Pons (tissue), 1 donor: ENCODE measurements at regions not wholly inside any gene's neighbourhood (a gene's known extent, or its start where the extent isn't known, plus 50 kb on each side); places are given as distances from the start of the nearest gene placed in this dataset.
"Not testable (repeated sequence)": the region's sequence is repeated elsewhere in the genome, so short reads cannot be mapped to it uniquely, and the experiment has no call there.

Experiments used
- DNase-seq: peaks from one replicate; pipeline ENCODE4 v3.0.0-alpha.2; 2016; ENCODE audit warnings: low spot score

DNA sequence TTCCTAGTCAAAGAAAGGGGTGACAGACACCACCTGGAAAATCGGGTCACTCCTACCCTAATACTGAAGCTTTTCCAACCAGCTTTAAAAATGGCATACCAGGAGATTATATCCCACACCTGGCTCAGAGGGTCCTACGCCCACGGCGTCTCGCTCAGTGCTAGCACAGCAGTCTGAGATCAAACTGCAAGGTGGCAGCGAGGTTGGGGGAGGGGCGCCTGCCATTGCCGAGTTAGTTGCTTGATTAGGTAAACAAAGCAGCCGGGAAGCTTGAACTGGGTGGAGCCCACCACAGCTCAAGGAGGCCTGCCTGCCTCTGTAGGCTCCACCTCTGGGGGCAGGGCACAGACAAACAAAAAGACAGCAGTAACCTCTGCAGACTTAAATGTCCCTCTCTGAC lies 127.1 kb downstream of the NXPE2 start:
- not testable (repeated sequence) for DNase-seq

DNA sequence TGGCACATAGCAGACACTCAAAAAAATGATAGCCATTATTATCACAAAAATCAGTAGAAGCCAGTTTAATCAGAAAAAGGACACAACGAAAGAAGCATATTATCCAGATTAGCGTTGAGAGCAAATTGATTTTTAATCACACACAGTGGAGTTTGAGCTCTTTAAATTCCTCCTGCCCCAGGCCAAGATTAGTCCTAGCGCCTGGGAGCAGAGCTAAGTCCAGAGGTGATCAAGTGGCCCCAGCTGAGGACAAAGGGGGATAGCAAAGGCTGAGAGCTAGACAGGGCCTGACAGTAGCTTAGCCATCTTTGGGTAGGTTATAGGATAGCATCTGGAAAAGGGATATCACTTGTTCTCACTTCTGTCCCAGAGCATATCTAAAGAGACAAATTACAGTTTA lies 133.6 kb downstream of the NXPE2 start:
- no peak for DNase-seq

DNA sequence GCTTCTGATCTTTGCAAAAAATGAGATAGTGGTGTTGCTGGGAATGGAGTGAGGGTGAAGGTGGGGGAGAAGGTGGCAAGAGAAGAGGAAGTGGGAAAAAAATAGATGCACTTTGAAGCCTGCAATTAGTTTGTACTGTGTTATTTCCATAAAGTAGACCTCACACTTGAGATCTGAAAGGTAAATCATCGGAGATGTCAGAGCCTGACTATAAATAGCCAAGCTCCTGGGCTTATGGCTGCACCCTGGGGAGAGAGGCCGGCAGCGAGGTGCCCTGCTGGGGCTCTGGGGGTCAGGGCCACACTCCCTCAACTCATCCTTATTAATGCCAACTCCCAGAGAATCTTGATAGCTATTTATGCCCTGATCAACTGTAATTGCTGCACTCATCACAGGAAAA lies 134.4 kb downstream of the NXPE2 start:
- no peak for DNase-seq

DNA sequence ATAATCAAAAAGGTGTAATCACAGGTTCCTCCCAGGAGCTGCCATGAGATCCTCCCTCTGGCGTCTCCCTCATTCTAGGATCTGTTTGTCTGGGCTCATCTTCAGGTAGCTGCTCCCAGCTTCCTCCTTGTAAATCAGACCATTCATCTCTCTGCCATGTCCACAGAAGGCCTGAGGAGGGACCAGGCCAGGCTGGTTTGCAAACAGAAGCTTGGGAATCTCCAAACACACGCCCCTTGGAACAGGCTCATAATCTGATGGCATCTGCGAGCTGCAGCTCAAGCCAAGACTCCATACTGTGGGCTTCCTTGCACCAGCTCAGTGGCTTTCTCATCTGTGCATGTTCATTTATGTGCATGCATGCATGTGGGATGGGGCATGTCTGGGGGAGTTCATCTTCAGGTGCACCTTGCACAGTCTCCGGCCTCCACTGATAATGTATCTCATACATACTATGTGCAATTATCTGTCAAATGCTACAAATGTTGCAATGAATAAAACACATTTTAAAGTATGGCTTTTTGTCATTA lies 134.9 kb downstream of the NXPE2 start:
- DNase-seq, result no peak

DNA sequence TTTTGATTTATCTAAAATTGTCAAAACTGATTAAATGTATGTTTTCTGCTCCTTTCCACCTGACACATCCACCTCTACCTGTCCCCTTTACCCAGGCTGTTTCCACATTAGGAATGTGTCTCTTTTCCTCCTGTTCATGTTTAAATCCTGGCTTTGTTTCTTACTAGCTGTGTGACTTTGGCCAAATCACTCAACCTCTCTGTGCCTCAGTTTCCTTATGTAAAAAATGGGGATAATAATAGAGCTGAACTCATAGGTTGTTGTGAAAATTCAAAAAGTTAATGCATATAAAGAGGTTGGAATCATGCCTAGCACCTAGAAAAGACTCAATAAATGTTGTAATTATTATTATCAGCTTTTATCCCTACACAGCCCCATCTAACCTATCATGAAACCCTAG lies 136.8 kb downstream of the NXPE2 start:
- DNase-seq, result no peak

DNA sequence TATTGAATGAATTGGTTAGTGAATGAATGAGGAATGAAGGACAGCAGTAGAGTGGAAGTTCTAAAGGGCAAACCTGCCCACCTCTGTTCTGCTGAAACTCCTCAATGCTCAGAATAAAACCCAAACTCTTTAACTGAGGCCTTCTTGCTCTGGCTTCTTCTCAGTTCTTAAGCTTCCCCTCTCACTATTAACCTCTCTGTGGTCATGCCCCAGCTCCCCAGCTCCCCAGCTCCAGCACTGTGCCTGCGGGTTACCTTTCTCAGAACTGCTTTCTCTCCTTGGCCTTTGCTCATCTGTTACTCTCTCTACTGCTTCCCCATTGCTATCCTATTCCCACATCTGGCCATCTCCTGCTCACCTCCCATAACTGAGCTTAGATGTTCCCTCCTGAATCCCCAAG lies 137.4 kb downstream of the NXPE2 start:
- DNase-seq, result no peak

DNA sequence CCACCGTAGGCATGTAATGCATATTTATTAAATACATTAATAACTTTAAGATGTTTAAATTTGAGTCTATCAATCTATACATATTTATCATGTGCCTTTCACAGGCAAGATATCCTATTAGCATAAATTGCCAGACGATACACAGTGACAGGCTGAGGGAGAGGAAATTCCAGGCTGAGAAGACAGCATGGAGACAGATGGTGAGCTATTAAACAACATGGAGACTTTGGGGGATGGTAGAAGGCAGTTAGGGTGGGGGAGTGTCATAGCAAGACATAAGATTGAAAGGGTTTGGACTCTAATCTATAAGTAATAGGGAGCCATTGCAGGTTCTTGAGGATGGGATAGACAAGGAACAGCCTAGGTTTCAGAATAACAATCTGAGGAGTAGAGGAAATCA lies 138.5 kb downstream of the NXPE2 start:
- no peak for DNase-seq

DNA sequence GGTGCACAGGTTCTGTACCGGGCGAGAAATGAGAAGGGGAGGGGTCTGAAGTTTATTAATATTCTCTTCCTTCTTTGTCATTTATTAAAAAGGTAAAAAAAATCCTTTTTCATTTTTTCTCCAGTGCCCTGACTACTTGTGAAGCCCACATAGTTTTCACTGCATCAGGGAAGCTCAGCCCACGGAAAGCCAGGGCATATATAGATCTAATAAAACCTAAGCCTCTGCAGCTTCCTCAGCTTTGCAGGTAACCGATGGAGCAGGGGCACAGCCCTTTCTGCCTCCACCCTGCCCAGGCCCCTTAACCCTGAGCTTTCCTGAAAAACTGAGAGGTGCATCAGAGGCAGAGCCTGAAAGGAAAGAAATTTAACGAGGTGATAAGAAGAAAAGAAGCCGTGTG lies 140.1 kb downstream of the NXPE2 start:
- no peak for DNase-seq

DNA sequence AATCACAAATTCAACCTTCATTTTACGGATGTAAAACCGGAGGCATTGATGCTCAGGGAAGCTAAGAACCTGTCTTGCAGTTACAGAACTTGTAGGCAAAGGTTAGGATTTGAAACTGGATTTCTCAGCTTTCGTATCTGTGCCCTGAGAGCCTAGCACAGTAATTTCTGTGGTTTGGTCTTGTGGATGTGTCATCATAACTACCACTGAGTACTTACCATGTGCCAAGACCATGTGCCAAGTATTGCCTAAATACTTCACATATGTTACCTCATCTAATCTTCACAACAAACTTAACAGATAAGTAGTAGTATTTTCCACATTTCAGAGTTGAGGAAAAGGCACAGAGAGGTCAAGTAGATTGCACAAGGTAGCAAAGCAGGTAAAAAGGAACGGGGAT lies 140.7 kb downstream of the NXPE2 start:
- no peak for DNase-seq

DNA sequence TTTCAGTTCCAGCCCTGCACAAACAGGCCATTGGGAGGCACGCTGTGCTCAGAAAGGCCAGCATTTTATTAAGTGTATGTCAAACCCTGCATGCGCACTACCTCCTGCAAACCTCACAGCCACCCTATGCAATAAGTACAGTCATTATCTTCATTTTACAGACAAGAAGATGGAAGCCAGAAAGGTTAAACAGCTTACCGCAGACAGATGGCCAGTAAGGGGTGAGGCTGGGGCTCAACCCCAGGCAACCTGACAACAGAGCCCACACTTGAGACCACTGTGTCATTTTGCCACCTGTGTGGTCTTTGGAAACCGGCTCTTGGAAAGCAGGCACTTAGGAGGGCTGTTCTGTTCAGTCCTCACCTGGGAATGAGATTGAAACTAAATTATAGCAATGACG lies 142.3 kb downstream of the NXPE2 start:
- DNase-seq, result no peak

DNA sequence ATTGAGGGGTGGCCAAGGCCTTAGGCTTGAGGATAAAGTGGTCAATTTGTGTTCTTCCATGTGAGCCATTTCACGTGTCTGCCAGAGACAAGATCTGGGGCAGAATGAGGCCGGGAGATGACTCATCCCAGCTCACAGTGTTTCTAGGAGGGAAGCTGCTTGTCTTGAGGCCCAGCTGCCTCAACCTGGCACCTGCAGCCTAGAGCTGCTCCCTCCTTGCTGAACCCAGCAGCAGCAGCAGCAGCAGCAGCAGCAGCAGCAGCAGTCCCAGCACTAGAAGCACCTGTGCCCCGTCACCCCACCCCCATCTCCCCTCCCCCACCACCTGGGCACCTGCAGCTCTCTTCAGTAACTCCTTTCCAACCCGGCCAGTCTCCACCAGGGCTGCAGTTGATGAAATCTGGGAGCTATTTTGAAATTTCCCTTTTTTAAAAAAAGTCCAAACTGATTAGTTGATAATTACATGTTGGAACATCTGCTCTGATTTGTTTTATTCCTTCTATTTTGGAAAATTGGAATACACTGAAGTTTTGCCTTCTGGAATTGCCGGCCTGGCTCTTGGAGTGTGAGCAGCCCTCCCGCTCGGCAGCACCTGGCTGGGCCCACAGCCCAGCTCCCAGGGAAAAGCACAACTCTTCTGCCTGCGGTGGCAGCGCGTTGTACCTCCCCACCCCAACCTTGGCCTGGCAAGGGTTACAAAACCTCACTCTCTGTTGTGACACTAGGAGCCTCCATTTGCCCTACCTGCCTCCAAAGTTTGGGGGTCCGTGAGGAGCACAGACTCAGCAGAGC lies 143.5 kb downstream of the NXPE2 start:
- DNase-seq, result no peak

DNA sequence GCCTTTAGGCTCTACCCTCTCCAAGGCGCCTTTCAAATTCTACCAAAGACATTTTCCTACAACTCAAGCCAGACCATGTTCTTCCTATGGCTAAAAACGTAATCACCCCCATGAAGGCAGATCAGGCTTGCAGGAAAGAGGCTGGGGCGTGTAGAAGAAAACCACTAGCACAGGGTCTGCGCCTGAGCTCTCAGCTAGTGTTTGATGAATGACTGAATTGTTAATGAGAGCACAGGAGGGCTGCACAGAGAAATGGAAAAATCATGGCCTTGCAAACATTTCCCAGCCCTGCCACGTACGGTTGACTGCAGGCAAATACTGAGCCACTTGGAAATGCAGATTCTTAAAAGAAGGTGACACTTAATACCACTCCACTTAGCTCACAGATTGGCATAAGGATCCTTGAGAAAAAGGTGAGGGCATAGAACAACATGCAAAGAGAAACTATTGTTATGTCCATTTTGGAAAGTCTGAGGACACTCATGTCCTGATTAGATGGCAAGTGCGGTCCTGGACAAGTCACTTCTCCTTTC lies 148.6 kb downstream of the NXPE2 start:
- no peak for DNase-seq

DNA sequence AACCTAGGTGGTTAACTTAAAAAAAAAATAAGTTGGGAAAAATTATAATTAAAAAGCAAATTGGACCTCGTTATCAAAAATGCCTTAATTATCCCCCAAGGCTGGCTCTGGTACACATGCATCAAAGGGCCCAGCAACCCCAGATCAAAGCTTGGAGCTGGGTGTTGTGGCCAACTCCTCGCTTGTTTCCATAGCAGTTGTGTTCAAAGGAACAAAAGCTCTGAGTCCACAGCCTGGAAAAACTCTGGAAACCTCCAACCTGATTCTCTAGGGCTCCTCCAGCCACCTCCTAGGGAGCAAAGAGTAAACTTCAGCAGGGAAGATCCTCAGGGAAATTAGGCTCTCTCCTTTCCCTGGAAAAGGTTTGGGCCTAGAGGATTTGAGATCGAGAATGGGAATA lies 149.4 kb downstream of the NXPE2 start:
- DNase-seq, result no peak

DNA sequence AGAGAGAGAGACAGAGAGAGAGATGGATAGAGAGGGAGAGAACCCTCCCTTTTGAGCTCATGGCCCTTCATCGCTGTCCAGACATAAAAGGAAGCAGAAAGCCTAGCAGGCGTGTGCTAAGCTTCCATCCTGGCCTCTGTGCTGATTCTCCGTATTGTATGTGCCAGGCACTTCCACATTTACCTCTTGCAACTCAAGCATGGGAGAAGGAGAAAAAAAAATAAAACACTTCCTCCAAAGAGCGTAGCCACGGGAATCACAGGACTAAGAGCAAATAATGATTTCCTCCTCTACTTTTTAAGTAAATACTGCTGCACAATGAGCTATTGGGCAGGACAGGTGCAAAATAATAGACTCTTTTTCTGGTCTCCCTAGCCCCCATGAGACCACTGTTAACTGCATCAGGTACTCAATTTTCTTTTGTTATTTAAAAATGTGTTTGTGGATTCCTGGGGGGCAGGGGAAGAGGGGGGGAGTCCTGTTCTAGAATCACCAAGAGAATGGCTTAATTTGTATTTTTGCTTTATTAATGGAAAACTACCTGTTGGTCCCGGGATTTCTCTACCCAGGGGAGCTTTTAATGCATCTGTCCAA lies 154.3 kb downstream of the NXPE2 start:
- DNase-seq, result no peak

DNA sequence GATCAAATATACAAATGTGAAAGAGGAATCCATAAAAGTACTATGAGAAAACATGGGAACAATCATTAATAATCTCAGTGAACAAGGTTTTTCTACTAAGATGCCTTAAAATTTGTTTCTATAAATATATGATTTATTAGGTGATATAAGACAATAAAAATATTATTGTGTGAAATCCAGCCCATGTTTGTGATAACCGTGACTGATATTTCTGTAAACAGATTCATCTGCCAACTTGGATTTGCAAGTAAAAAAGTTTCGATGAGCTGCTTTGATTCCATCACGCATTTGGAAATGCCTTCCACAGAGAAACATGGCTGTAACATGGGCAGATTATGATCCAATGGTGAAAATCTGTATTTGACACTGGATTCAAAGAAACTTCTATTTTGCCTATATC lies 157.8 kb downstream of the NXPE2 start:
- DNase-seq, result no peak

DNA sequence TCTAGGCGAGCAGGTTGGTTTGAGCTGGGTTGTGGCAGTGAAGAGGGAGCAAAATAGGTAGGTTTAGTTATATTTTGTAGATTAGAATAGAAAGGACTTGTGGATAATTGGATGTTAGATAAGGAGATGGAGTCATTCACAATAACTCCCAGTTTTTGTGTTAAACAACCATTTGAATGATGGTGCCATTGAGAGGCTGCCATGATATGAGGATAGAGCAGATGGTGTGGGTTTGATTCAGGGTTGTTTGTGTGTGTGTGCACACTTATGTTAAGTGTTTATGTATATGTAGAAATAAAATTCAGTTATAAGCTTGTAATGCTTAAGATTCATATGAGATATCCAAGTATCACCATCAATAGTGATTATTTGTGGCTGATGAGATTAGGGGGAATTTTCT lies 166.6 kb downstream of the NXPE2 start:
- DNase-seq, result no peak

DNA sequence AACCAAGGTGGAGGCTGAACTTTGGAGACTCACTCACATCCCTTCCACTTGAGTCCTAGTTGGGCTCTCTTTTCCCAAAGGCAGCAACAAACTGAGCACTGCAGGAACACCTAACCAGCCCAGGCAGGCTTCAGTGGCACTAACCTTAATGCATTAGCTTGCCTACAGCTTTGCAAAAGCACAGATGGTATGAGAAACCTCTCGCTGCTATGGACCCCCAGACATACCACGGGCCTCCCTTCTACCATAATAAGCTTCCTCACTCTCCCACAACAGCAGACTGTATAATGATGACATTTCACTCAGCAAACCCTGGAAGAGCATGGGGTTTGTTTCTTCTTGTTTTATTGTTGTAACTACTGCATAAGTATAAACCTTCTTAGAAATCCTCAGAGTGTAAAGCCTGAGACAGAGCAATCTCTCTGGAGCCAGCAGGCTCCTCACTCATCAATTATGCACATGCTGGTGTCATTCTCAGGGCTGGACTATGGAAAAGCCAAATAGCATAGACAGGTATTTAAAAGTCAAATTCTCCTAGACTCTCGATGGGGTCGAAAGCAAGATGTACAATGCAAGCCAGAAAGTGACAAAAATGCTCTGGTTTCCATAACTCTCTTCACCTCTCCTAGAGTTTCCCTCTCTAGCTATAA lies 167.6 kb downstream of the NXPE2 start:
- DNase-seq, result no peak

DNA sequence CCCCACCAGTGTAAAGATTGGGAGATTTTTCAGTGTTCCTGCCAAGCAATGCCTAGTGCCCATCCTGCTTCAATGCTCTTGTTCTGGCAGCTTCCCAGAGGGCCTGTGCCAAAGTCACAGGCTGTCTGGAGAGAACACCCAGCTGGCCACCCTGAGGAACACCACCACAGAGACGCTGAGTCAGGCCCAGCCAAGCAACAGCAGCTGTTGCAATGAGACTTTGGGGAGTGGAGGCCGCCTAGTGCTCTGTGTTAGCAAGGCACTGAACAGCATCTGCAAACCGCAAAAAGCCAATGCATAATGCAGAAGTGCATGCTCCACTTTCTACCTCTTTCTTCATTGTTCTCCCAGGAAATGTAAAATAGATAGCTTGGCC lies 168.1 kb downstream of the NXPE2 start:
- DNase-seq, result peak; percentile 67

DNA sequence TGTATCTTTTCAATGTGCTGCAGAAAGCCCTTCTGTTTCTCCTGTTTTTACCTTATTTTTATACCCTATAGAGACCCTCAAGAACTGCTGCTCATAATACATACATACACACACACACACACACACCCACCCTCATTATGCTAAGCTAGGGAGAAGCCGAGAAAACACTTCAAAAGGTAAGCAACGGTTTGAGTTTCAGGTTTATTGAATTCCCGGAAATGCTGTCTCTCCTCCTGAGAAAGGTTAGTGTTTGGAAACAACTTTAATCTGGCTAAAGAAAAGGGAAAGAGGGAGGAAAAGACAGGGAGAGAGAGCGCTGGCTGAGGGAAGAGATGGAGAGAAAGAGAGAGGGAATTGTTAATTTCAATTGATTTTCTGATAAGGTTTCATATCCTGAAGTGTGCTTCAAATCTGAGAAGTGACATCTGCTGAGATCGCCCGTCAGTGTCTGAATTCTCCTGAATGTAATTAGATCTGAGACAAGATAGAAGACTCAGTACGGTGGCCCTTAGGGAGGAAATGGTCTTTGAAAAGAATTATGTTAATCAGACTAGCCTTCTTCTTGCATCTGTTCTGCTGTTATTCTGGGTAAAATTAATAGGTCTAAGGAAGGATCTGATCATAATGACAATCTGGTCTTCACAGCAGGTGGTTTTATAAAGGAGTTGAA lies 169.1 kb downstream of the NXPE2 start:
- DNase-seq, result no peak

DNA sequence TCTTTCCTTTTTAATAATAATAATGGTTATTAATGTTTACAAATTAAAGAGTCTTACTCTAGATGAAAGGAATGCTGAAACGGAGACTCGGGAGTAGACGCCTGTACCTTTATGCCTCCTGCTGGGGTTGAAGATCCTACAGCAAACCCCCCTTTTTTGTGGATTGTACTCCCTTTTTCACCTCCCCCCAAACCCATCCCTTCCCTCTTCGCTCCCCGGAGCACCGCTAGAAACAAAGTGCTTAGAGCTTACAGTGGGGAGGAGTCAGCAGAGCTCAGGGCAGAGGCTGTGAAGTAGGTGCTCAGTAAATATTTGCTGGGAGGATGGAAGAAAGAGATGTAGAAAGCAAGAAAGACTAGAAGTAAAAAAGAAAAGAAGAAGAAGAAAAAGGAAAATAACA lies 169.7 kb downstream of the NXPE2 start:
- DNase-seq, result no peak

DNA sequence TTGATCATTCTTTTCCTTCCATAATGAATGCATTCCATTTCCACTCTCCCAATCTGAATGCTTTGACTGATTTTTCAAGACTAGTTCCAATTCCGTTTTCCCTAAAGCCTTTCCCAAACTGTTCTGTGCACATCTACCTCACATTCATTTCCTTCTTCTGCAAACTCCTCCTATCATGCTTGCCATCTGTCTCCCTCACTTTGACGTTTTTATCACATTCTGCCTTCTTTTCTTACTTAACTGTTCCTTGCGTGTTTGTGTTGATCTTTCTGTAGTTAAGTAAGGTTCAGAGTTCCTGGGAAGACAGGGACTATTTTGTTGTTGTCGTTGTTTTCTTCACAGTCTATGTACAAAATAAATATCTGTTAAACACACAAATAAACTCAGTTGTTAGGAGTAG lies 179.0 kb downstream of the NXPE2 start:
- DNase-seq, result no peak

DNA sequence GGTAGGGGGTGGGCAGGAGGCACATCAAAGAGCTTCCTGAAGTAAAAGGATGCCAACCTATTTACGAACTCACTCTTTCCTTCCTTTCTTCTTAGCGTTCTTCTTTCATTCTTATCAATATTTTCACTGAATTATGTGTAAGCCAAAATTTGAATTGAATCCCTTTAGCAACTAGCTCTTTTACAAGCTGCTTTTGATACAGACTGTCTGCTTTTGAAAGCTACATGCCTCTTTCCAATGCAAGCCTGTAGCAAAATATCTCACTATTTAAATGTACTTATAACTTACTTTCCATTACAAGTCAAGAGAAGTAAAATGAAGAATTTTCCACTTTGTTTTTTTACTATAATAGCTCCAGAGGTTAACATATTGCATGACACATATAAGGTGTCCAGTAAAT lies 186.6 kb downstream of the NXPE2 start:
- no peak for DNase-seq

DNA sequence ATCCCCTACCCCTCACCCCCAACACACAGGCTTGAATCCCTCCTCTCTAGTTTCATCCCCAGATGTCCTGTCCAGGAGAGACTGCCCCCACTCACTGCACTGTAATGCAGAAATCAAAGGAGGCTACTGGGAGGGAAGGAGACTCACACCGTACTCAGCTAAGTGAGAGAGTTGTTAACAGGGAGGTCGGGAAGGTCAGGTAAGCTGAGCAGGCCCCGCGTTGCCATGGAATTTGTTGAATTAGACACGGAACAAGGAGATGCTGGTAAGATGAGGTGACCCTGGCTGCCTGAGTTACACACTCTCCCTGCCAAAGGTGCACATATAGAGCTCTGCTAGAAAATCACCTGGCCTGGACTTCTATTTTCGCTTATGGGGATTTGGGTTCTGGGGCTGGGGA lies 197.9 kb downstream of the NXPE2 start:
- DNase-seq, result no peak
